Psoas muscle (tissue), 7 donors: ENCODE measurements at regions not wholly inside any gene's neighbourhood (a gene's known extent, or its start where the extent isn't known, plus 50 kb on each side); places are given as distances from the start of the nearest gene placed in this dataset.

Source experiments
- ATAC-seq, 4 donors: fragments of 200-7000 bp; cut with Tn5 transposase; one replicate each; pipeline ENCODE4 v1.9.1; 2020; ENCODE audit warnings: moderate library complexity in 3 of 4, mild to moderate bottlenecking in 2 of 4
- DNase-seq, 2 donors: peaks; one replicate each; pipeline ENCODE4 v3.0.0-alpha.2; 2020
- H3K27ac ChIP-seq: fragments of 200-600 bp; one replicate; pipeline ENCODE4 v1.8.0; 2022
- H3K27me3 ChIP-seq, 3 donors: fragments of 200-600 bp in 1 of 3; one replicate each; pipeline versions ENCODE4 v1.6.1 to v1.8.0; 2013 to 2022; ENCODE audit warnings: low read length in 2 of 3, mild to moderate bottlenecking in 2 of 3, moderate library complexity in 1 of 3; ENCODE audit not compliant: insufficient read depth in 3 of 3
- H3K36me3 ChIP-seq, 2 donors: fragments of 200-600 bp in 1 of 2; one replicate each; pipeline versions ENCODE4 v1.6.1 to v1.8.0; 2013 to 2022; ENCODE audit warnings: low read depth in 1 of 2, mild to moderate bottlenecking in 1 of 2, moderate library complexity in 1 of 2; ENCODE audit not compliant: insufficient read depth in 1 of 2
- H3K4me1 ChIP-seq: fragments of 200-600 bp; one replicate; pipeline ENCODE4 v1.8.0; 2022
- H3K4me3 ChIP-seq: fragments of 200-600 bp; one replicate; pipeline ENCODE4 v1.8.0; 2022; ENCODE audit warnings: mild to moderate bottlenecking
- H3K9me3 ChIP-seq: fragments of 200-600 bp; one replicate; pipeline ENCODE4 v1.8.0; 2022
- WGBS, 3 donors: extraction: QIAGEN DNeasy Blood & Tissue Kit; methylation state at CpG; one replicate each; pipeline versions ENCODE4 v1.1.6 to v1.1.7; 2013; 5-methylcytosine and 5-hydroxymethylcytosine counted together
- intact Hi-C, 2 donors: fragments of 100-400 bp; cut with DNase I; formaldehyde crosslinking; loops; one replicate each; pipeline versions ENCODE4 v1.11.0 to v1.14.2; 2022
- TF ChIP-seq, protein P1 (sequence below): fragments of 200-600 bp; IDR thresholded peaks from one replicate; pipeline ENCODE4 v1.8.0; 2022; ENCODE audit warnings: antibody characterized with exemption
- donor health status: healthy with polysubstance abuse.
- donor health status: DM: no; HTN: no; CAD: no; lungs with moderate emphysema.
- donor health status: Bipolar disorder and iron deficiency.
- donor health status: healthy.
- donor health status: DM: yes; HTN: yes; CAD: no.
- donor health status: DM: no; HTN: no; CAD: no.
- donor health status: DM: yes; HTN: yes; CAD: no.

DNA sequence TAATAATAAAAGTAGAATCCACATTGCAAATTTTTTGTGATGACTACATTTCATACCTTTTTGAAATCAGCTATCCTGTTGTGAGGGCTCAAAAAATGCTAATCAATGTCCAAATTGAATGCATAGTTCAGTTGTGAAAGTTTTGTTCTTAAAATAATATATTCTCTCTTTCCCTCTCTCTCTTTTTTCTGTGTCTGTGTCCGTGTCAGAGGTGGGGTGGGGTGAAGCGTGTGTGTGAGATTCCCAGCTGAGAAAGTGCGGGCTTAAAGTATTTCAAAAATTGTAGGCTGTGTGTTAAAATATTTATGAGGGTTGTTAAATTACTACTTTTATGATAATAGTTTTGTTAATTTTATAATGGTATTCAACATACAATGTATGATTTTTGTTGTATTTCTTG lies 388.0 kb upstream of the LRRTM4 start:
- Histone ChIP-seq H3K27ac (no peak overlapping the region), H3K4me3 (no peak overlapping the region), H3K4me1 (no peaks in the 10 kb centered on the region), H3K9me3 (no peaks in the 10 kb centered on the region), H3K36me3 (no peaks in the 10 kb centered on the region), H3K27me3 (no peaks in the 10 kb centered on the region)
- intact Hi-C loops: no loop called here
- DNase-seq (no peak), ATAC-seq (no peak)
- TF ChIP-seq, protein P1, sequence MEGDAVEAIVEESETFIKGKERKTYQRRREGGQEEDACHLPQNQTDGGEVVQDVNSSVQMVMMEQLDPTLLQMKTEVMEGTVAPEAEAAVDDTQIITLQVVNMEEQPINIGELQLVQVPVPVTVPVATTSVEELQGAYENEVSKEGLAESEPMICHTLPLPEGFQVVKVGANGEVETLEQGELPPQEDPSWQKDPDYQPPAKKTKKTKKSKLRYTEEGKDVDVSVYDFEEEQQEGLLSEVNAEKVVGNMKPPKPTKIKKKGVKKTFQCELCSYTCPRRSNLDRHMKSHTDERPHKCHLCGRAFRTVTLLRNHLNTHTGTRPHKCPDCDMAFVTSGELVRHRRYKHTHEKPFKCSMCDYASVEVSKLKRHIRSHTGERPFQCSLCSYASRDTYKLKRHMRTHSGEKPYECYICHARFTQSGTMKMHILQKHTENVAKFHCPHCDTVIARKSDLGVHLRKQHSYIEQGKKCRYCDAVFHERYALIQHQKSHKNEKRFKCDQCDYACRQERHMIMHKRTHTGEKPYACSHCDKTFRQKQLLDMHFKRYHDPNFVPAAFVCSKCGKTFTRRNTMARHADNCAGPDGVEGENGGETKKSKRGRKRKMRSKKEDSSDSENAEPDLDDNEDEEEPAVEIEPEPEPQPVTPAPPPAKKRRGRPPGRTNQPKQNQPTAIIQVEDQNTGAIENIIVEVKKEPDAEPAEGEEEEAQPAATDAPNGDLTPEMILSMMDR: no peak
- 73 to 79% (median 74%) methylated on average over 3 of the region's 3 CpGs for WGBS, 3 donors

DNA sequence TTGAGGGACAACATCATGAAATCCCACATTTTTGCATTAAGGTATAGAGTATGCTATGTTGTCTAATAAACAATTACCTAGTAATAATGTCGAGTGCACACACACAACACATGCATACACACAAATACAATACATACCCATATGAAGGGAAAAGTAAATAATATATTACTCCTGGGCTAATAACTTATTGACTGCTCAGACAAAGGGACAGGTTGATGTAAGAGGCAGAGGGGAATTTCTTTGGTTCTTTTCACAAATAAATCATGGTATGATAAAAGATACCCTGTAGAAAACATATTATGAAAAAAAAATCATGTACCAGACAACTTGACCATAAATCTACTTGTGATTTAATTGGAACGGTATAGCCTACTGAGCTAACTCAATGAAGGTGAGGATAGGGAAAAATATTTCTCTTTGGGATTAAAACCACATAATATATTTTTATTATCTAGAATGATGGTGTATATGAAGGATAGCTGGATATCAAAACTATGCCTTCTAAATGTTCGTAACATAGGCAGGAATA lies 398.7 kb upstream of the LRRTM4 start:
- Histone ChIP-seq H3K27me3 (no peaks in the 10 kb centered on the region), H3K9me3 (no peaks in the 10 kb centered on the region), H3K4me1 (no peaks in the 10 kb centered on the region), H3K4me3 (no peak overlapping the region), H3K36me3 (no peaks in the 10 kb centered on the region), H3K27ac (no peak overlapping the region)
- TF ChIP-seq, protein P1: no peak
- ATAC-seq (no peak), DNase-seq (no peak)
- intact Hi-C loops: no loop called here
- WGBS, 3 donors: 79 to 81% (median 81%) methylated on average over 3 of the region's 3 CpGs

DNA sequence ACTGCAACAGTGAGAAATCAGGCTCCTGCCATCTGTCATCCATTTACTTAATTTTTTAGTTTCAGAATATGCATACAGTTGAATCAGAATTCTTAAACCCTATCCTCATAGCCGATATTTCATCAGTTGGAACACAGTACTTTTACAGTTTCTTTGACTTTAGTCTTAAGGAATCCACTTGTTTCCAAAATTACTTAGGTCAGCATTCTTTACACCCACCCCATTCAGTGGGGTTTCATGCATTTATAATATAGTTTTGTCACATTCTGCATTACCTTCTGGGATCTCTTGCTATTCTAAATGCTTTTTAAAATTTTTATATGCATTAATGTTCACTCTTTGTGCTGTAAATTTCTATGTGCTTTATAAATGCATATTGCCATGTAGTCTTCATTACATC lies 400.4 kb upstream of the LRRTM4 start:
- TF ChIP-seq, protein P1: no peak
- H3K9me3 ChIP-seq: no peaks in the 10 kb centered on the region
- 74 to 83% (median 80%) methylated on average over 1 of the region's 1 CpG for WGBS, 3 donors

DNA sequence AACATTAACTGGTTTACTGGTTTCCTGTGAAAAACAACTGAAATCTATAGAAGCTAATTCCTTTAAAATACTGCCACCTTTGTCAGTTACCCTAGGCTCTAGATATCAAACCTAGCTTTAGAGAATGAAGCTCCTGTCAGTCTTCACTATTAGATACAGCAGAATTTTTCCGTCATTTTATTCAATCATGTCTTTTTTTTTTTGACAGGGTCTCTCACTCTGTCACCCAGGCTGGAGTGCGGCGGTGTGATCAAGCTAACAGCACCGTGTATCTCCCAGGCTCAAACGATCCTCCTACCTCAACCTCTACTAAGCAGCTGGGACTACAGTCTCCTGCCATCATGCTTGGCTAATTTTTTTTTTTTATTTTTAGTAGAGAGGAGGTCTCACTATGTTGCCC lies 415.2 kb upstream of the LRRTM4 start:
- Histone ChIP-seq H3K27me3 (no peaks in the 10 kb centered on the region), H3K4me1 (no peaks in the 10 kb centered on the region), H3K27ac (no peak overlapping the region), H3K4me3 (no peak overlapping the region), H3K36me3 (no peaks in the 10 kb centered on the region), H3K9me3 (peaks cover 11% of the 10 kb centered on the region)
- no peak for ATAC-seq
- WGBS, 3 donors: 88 to 91% (median 89%) methylated on average over 5 of the region's 5 CpGs
- intact Hi-C loops: no loop called here
- DNase-seq: no peak
- TF ChIP-seq, protein P1: no peak

More for the DNA sequence above, 400.4 kb upstream of the LRRTM4 start:
- DNase-seq: no peak
- Histone ChIP-seq H3K36me3 (no peaks in the 10 kb centered on the region), H3K27ac (no peak overlapping the region), H3K4me1 (no peaks in the 10 kb centered on the region), H3K27me3 (no peaks in the 10 kb centered on the region), H3K4me3 (no peak overlapping the region)
- no peak for ATAC-seq
- intact Hi-C loops: no loop called here

- DNase-seq (no peak), ATAC-seq (no peak)
- no peak overlapping the region for H3K4me3 ChIP-seq
- peaks cover under 1% of the 10 kb centered on the region for H3K9me3 ChIP-seq
- no peaks in the 10 kb centered on the region for H3K36me3 ChIP-seq
- no peak overlapping the region for H3K27ac ChIP-seq
- H3K27me3 ChIP-seq: no peaks in the 10 kb centered on the region
- intact Hi-C loops: no loop called here
- H3K4me1 ChIP-seq: no peaks in the 10 kb centered on the region
- 46 to 69% (median 62%) methylated on average over 1 of the region's 1 CpG for WGBS, 3 donors
- TF ChIP-seq, protein P1: no peak
Observed at GRCh38 chr2:77938462-77938861, 416.3 kb upstream of the LRRTM4 start.
